Parathyroid adenoma (tissue), 2 donors: ENCODE measurements at regions not wholly inside any gene's neighbourhood (a gene's known extent, or its start where the extent isn't known, plus 50 kb on each side); places are given as distances from the start of the nearest gene placed in this dataset.
"Not testable (repeated sequence)": the region's sequence is repeated elsewhere in the genome, so short reads cannot be mapped to it uniquely, and the experiment has no call there.

Source experiments
- H2AFZ ChIP-seq: fragments of 300-600 bp; sonication (generic); one replicate; pipeline ENCODE4 v1.7.0; 2017; ENCODE audit warnings: antibody characterized with exemption, mild to moderate bottlenecking
- H3K27ac ChIP-seq: fragments of 300-600 bp; sonication (generic); one replicate; pipeline ENCODE4 v1.7.0; 2017
- H3K27me3 ChIP-seq: fragments of 300-600 bp; sonication (generic); one replicate; pipeline ENCODE4 v1.7.0; 2017; ENCODE audit warnings: low read length; ENCODE audit not compliant: control insufficient read depth, insufficient read depth
- H3K36me3 ChIP-seq: fragments of 300-600 bp; sonication (generic); one replicate; pipeline ENCODE4 v1.7.0; 2017; ENCODE audit warnings: low read length; ENCODE audit not compliant: control insufficient read depth, insufficient read depth
- H3K4me1 ChIP-seq: fragments of 300-600 bp; sonication (generic); one replicate; pipeline ENCODE4 v1.7.0; 2017; ENCODE audit warnings: control low read depth
- H3K4me2 ChIP-seq: fragments of 300-600 bp; sonication (generic); one replicate; pipeline ENCODE4 v1.7.0; 2017; ENCODE audit warnings: low read length
- H3K4me3 ChIP-seq: fragments of 300-600 bp; sonication (generic); one replicate; pipeline ENCODE4 v1.7.0; 2017; ENCODE audit warnings: low read depth, low read length
- H3K79me2 ChIP-seq: fragments of 300-600 bp; sonication (generic); one replicate; pipeline ENCODE4 v1.7.0; 2017; ENCODE audit warnings: control low read depth
- H3K9ac ChIP-seq: fragments of 300-600 bp; sonication (generic); one replicate; pipeline ENCODE4 v1.7.0; 2017; ENCODE audit warnings: mild to moderate bottlenecking
- H3K9me3 ChIP-seq: fragments of 300-600 bp; sonication (generic); one replicate; pipeline ENCODE4 v1.7.0; 2017; ENCODE audit warnings: low read length; ENCODE audit not compliant: control insufficient read depth
- CTCF ChIP-seq: fragments of 300-600 bp; sonication (generic); IDR thresholded peaks from one replicate; pipeline ENCODE4 v1.7.0; 2017; ENCODE audit warnings: antibody characterized with exemption, mild to moderate bottlenecking
- donor health status: primary hyperparathyroidism.

- no peak overlapping the region for H3K4me3 ChIP-seq
- no peaks in the 10 kb centered on the region for H3K9me3 ChIP-seq
- no peak overlapping the region for H3K27ac ChIP-seq
- no peaks in the 10 kb centered on the region for H3K36me3 ChIP-seq
- H3K27me3 ChIP-seq: no peaks in the 10 kb centered on the region
- no peaks in the 10 kb centered on the region for H3K79me2 ChIP-seq
- no peak overlapping the region for H2AFZ ChIP-seq
- no peak overlapping the region for H3K4me2 ChIP-seq
- no peak for TF ChIP-seq CTCF
- H3K9ac ChIP-seq: no peak overlapping the region
- no peaks in the 10 kb centered on the region for H3K4me1 ChIP-seq
Observed at GRCh38 chr1:209160230-209160629, 423.3 kb upstream of the CAMK1G start.

- no peaks in the 10 kb centered on the region for H3K36me3 ChIP-seq
- H3K27me3 ChIP-seq: no peaks in the 10 kb centered on the region
- no peaks in the 10 kb centered on the region for H3K79me2 ChIP-seq
- TF ChIP-seq CTCF: no peak
- no peak overlapping the region for H3K4me2 ChIP-seq
- H3K4me3 ChIP-seq: no peak overlapping the region
- H3K9ac ChIP-seq: no peak overlapping the region
- no peaks in the 10 kb centered on the region for H3K9me3 ChIP-seq
- H3K4me1 ChIP-seq: no peaks in the 10 kb centered on the region
- H2AFZ ChIP-seq: no peak overlapping the region
- H3K27ac ChIP-seq: no peak overlapping the region
Observed at GRCh38 chr1:209162651-209163050, 420.9 kb upstream of the CAMK1G start.

- Histone ChIP-seq H3K79me2 (no peaks in the 10 kb centered on the region), H3K4me2 (no peak overlapping the region), H3K27ac (no peak overlapping the region), H3K36me3 (no peaks in the 10 kb centered on the region), H3K27me3 (no peaks in the 10 kb centered on the region), H2AFZ (no peak overlapping the region), H3K9ac (no peak overlapping the region), H3K4me3 (no peak overlapping the region), H3K4me1 (no peaks in the 10 kb centered on the region), H3K9me3 (no peaks in the 10 kb centered on the region)
- TF ChIP-seq CTCF: no peak
Observed at GRCh38 chr1:209168204-209168603, 415.3 kb upstream of the CAMK1G start.

GRCh38 chr1:209171151-209171550 is 412.4 kb upstream of the CAMK1G start:
- H3K9me3 ChIP-seq: no peaks in the 10 kb centered on the region
- H2AFZ ChIP-seq: no peak overlapping the region
- TF ChIP-seq CTCF: no peak
- no peaks in the 10 kb centered on the region for H3K4me1 ChIP-seq
- no peak overlapping the region for H3K27ac ChIP-seq
- H3K36me3 ChIP-seq: no peaks in the 10 kb centered on the region
- H3K27me3 ChIP-seq: no peaks in the 10 kb centered on the region
- no peak overlapping the region for H3K9ac ChIP-seq
- no peak overlapping the region for H3K4me2 ChIP-seq
- no peaks in the 10 kb centered on the region for H3K79me2 ChIP-seq
- no peak overlapping the region for H3K4me3 ChIP-seq

- H3K79me2 ChIP-seq: no peaks in the 10 kb centered on the region
- no peak overlapping the region for H3K4me3 ChIP-seq
Observed at GRCh38 chr1:209172286-209172685, 411.2 kb upstream of the CAMK1G start.

GRCh38 chr1:209172792-209173542 is 410.5 kb upstream of the CAMK1G start:
- H3K4me3 ChIP-seq, H3K79me2 ChIP-seq, H3K4me1 ChIP-seq, H3K27ac ChIP-seq, H3K36me3 ChIP-seq, H3K27me3 ChIP-seq, H3K9ac ChIP-seq, H3K4me2 ChIP-seq, H2AFZ ChIP-seq, H3K9me3 ChIP-seq: not testable (repeated sequence)

More at GRCh38 chr1:209172286-209172685, 411.2 kb upstream of the CAMK1G start:
- H3K27me3 ChIP-seq: no peaks in the 10 kb centered on the region
- H3K4me2 ChIP-seq: no peak overlapping the region
- no peak overlapping the region for H3K9ac ChIP-seq
- no peak overlapping the region for H3K27ac ChIP-seq
- H2AFZ ChIP-seq: no peak overlapping the region
- H3K9me3 ChIP-seq: no peaks in the 10 kb centered on the region
- no peak for TF ChIP-seq CTCF
- H3K4me1 ChIP-seq: no peaks in the 10 kb centered on the region
- no peaks in the 10 kb centered on the region for H3K36me3 ChIP-seq

- H3K79me2 ChIP-seq, H3K4me3 ChIP-seq, H3K27me3 ChIP-seq, H3K9me3 ChIP-seq, H2AFZ ChIP-seq, H3K9ac ChIP-seq, H3K27ac ChIP-seq, H3K4me1 ChIP-seq, H3K36me3 ChIP-seq, H3K4me2 ChIP-seq: not testable (repeated sequence)
Observed at GRCh38 chr1:209173796-209174195, 409.7 kb upstream of the CAMK1G start.
